SK-N-SH (cell line): ENCODE measurements at regions not wholly inside any gene's neighbourhood (a gene's known extent, or its start where the extent isn't known, plus 50 kb on each side); places are given as distances from the start of the nearest gene placed in this dataset.

Source experiments
- CTCF ChIA-PET: fragments of 300-600, 350-600 bp; formaldehyde crosslinking; extraction: SDS; loops from one replicate; lab custom pipeline; 2021; lab: Yijun Ruan, JAX
- POLR2A ChIA-PET: fragments of 350-600 bp; sonication (Branson Sonifier 250); formaldehyde crosslinking; extraction: SDS; loops from one replicate; lab custom pipeline; 2020; ENCODE audit warnings: antibody characterized with exemption, inconsistent platforms; lab: Yijun Ruan, JAX
- DNase-seq: peaks from one replicate; pipeline ENCODE4 v3.0.0; 2012
- H2AFZ ChIP-seq: fragments of 200-600 bp; sonication (generic); 2 replicates; pipeline ENCODE4 v1.8.1; 2016; ENCODE audit warnings: antibody characterized with exemption, mild to moderate bottlenecking, low read depth
- H3F3A ChIP-seq: fragments of 200-600 bp; sonication (generic); replicated peaks from 2 replicates; pipeline ENCODE3; 2016; ENCODE audit warnings: antibody characterized with exemption, mild to moderate bottlenecking; ENCODE audit not compliant: insufficient read depth
- H3K27ac ChIP-seq, 2 experiments: fragments of 200-500 bp in 1 of 2; fragments of 200-600 bp in 1 of 2; sonication (Bioruptor generic) in 1 of 2; sonication (generic), shearing (Covaris generic) in 1 of 2; 2 replicates each; pipeline versions ENCODE4 v1.5.1 to v1.6.1; 2014 to 2016; ENCODE audit warnings: low read depth in 2 of 2, inconsistent platforms in 1 of 2, low read length in 1 of 2, mild to moderate bottlenecking in 1 of 2, mixed read lengths in 1 of 2
- H3K27me3 ChIP-seq: fragments of 200-600 bp; sonication (generic), shearing (Covaris generic); 2 replicates; pipeline ENCODE4 v1.6.1; 2016; ENCODE audit warnings: mixed run types; ENCODE audit not compliant: insufficient read depth
- H3K36me3 ChIP-seq, 2 experiments: fragments of 200-500 bp in 1 of 2; fragments of 200-600 bp in 1 of 2; sonication (Bioruptor generic) in 1 of 2; sonication (generic) in 1 of 2; replicated peaks in 1 of 2; 2 replicates each; pipeline versions ENCODE3 to v1.5.1; 2014 to 2016; ENCODE audit warnings: low read length in 1 of 2, mild to moderate bottlenecking in 1 of 2; ENCODE audit not compliant: insufficient read depth in 2 of 2, control insufficient read depth in 1 of 2
- H3K4me1 ChIP-seq, 2 experiments: fragments of 200-500 bp in 1 of 2; fragments of 200-600 bp in 1 of 2; sonication (Bioruptor generic) in 1 of 2; sonication (generic), shearing (Covaris generic) in 1 of 2; 2 replicates each; pipeline versions ENCODE4 v1.5.1 to v1.6.1; 2014 to 2016; ENCODE audit warnings: low read depth in 1 of 2, low read length in 1 of 2, mixed run types in 1 of 2; ENCODE audit not compliant: insufficient read depth in 2 of 2, control insufficient read depth in 1 of 2
- H3K4me2 ChIP-seq: fragments of 200-600 bp; sonication (generic), shearing (Covaris generic); 2 replicates; pipeline ENCODE4 v1.6.1; 2017; ENCODE audit warnings: mixed run types
- H3K4me3 ChIP-seq, 2 experiments: fragments of 200-500 bp in 1 of 2; fragments of 200-600 bp in 1 of 2; sonication (Bioruptor generic) in 1 of 2; sonication (generic), shearing (Covaris generic) in 1 of 2; 2 replicates each; pipeline versions ENCODE4 v1.5.1 to v1.8.1; 2014 to 2016; ENCODE audit warnings: low read depth in 2 of 2, inconsistent platforms in 1 of 2, low read length in 1 of 2, mild to moderate bottlenecking in 1 of 2, mixed read lengths in 1 of 2, moderate library complexity in 1 of 2
- H3K79me2 ChIP-seq: fragments of 200-600 bp; sonication (generic); 2 replicates; pipeline ENCODE4 v1.8.1; 2017; ENCODE audit warnings: mild to moderate bottlenecking; ENCODE audit not compliant: insufficient read depth
- H3K9ac ChIP-seq: fragments of 200-600 bp; sonication (generic); 2 replicates; pipeline ENCODE4 v1.6.1; 2017; ENCODE audit warnings: mixed run types
- H3K9me2 ChIP-seq: fragments of 200-600 bp; sonication (generic); 2 replicates; pipeline ENCODE4 v1.6.1; 2017; ENCODE audit warnings: mixed run types
- H3K9me3 ChIP-seq: fragments of 200-600 bp; sonication (generic); 2 replicates; pipeline ENCODE4 v1.6.1; 2017; ENCODE audit warnings: mixed run types, mild to moderate bottlenecking, moderate library complexity
- H4K20me1 ChIP-seq: fragments of 200-600 bp; sonication (generic); 2 replicates; pipeline ENCODE4 v1.6.1; 2017; ENCODE audit warnings: mild to moderate bottlenecking, mixed run types; ENCODE audit not compliant: insufficient read depth
- CHD2 ChIP-seq: fragments of 150-350 bp; IDR thresholded peaks from 2 replicates; pipeline ENCODE4 v1.6.1; 2018; ENCODE audit warnings: low read length; ENCODE audit not compliant: partially characterized antibody
- CTCF ChIP-seq: fragments of 200-600 bp; sonication (generic); IDR thresholded peaks from 2 replicates; pipeline ENCODE4 v1.6.1; 2017; ENCODE audit warnings: antibody characterized with exemption, mild to moderate bottlenecking, moderate library complexity
- ELF1 ChIP-seq: IDR thresholded peaks from 2 replicates; pipeline ENCODE4 v1.4.0; 2012
- EP300 ChIP-seq, 2 experiments: IDR thresholded peaks; 2 replicates each; pipeline versions ENCODE4 v1.4.0 to v1.6.1; 2012; ENCODE audit warnings: borderline replicate concordance in 1 of 2, low read depth in 1 of 2, low read length in 1 of 2
- FOSL2 ChIP-seq: IDR thresholded peaks from 2 replicates; pipeline ENCODE4 v1.4.0; 2012; ENCODE audit warnings: low read depth, mild to moderate bottlenecking, moderate library complexity, borderline replicate concordance
- FOXM1 ChIP-seq: IDR thresholded peaks from 2 replicates; pipeline ENCODE4 v1.4.0; 2012; ENCODE audit warnings: low read depth, mild to moderate bottlenecking
- GABPA ChIP-seq: IDR thresholded peaks from 2 replicates; pipeline ENCODE4 v1.4.0; 2012; ENCODE audit warnings: low read depth, mild to moderate bottlenecking
- IRF3 ChIP-seq: fragments of 150-350 bp; IDR thresholded peaks from 2 replicates; pipeline ENCODE4 v1.6.1; 2016; ENCODE audit warnings: mild to moderate bottlenecking, low read depth, low read length
- JUND ChIP-seq: IDR thresholded peaks from 2 replicates; pipeline ENCODE4 v1.4.0; 2012
- MEF2A ChIP-seq: IDR thresholded peaks from 2 replicates; pipeline ENCODE4 v1.4.0; 2012; ENCODE audit warnings: low read depth, borderline replicate concordance
- MXI1 ChIP-seq: IDR thresholded peaks from 2 replicates; pipeline ENCODE4 v1.6.1; 2012; ENCODE audit warnings: mild to moderate bottlenecking, low read depth, low read length, improper control_type of control experiment
- PBX3 ChIP-seq: IDR thresholded peaks from 2 replicates; pipeline ENCODE4; 2012
- POLR2AphosphoS5 ChIP-seq: IDR thresholded peaks from 2 replicates; pipeline ENCODE4 v1.6.1; 2012; ENCODE audit warnings: low read depth, low read length
- RAD21 ChIP-seq: IDR thresholded peaks from 2 replicates; pipeline ENCODE4 v1.6.1; 2012; ENCODE audit warnings: mild to moderate bottlenecking, low read length
- RCOR1 ChIP-seq: fragments of 150-350 bp; IDR thresholded peaks from 2 replicates; pipeline ENCODE4 v1.6.1; 2017; ENCODE audit warnings: antibody characterized with exemption, low read length
- RXRA ChIP-seq: IDR thresholded peaks from 2 replicates; pipeline ENCODE4 v1.4.0; 2012; ENCODE audit warnings: low read depth, mild to moderate bottlenecking, borderline replicate concordance
- SIN3A ChIP-seq: IDR thresholded peaks from 2 replicates; pipeline ENCODE4 v1.6.1; 2012; ENCODE audit warnings: low read depth, mild to moderate bottlenecking, low read length, moderate library complexity, borderline replicate concordance
- SMC3 ChIP-seq: IDR thresholded peaks from 2 replicates; pipeline ENCODE4 v1.6.1; 2012; ENCODE audit warnings: low read depth, low read length, improper control_type of control experiment
- TAF1 ChIP-seq: IDR thresholded peaks from 2 replicates; pipeline ENCODE4 v1.6.1; 2012; ENCODE audit warnings: low read depth, mild to moderate bottlenecking, low read length, moderate library complexity, borderline replicate concordance
- TCF12 ChIP-seq: IDR thresholded peaks from 2 replicates; pipeline ENCODE4 v1.4.0; 2012
- TEAD4 ChIP-seq: IDR thresholded peaks from 2 replicates; pipeline ENCODE4 v1.4.0; 2012; ENCODE audit warnings: mild to moderate bottlenecking, borderline replicate concordance; ENCODE audit not compliant: insufficient read depth
- YY1 ChIP-seq: IDR thresholded peaks from 2 replicates; pipeline ENCODE4 v1.4.0; 2012; ENCODE audit warnings: low read depth, mild to moderate bottlenecking
- WGBS: methylation state at CpG from one replicate; pipeline ENCODE4 v1.1.6; 2017; ENCODE audit warnings: low lambda C conversion rate; 5-methylcytosine and 5-hydroxymethylcytosine counted together

- ChIA-PET CTCF (interaction anchor here (0.8 to 1.2 kb wide), 3 partner anchors 11 to 227 kb away, joined by 3 read pairs; no protein-coding TSS in a partner anchor), POLR2A (interaction anchor here (0.6 kb wide), 1 partner anchor 693 kb away, joined by 5 read pairs; no protein-coding TSS in a partner anchor)
- no peaks in the 10 kb centered on the region for H3K36me3 ChIP-seq
- no peak for DNase-seq
- no peaks in the 10 kb centered on the region for H3K79me2 ChIP-seq
- H2AFZ ChIP-seq, result no peak overlapping the region
- H3F3A ChIP-seq, result no peaks in the 10 kb centered on the region
- no peak overlapping the region for H3K4me2 ChIP-seq
- no peaks in the 10 kb centered on the region for H4K20me1 ChIP-seq
- H3K27ac ChIP-seq, result no peak overlapping the region
- peaks cover 0 to 29% of the 10 kb centered on the region in 2 experiments; a peak in 3 of 4 replicates for H3K4me1 ChIP-seq
- H3K9me3 ChIP-seq, result no peaks in the 10 kb centered on the region
- WGBS, result 67% methylated on average over 5 of the region's 12 CpGs
- H3K4me3 ChIP-seq, result no peak overlapping the region
- H3K27me3 ChIP-seq, result no peaks in the 10 kb centered on the region
- no peak overlapping the region for H3K9ac ChIP-seq
- H3K9me2 ChIP-seq, result no peaks in the 10 kb centered on the region
- no peak for TF ChIP-seq FOSL2
- no peak for TF ChIP-seq RXRA
- no peak for TF ChIP-seq YY1
- no peak for TF ChIP-seq JUND
- no peak for TF ChIP-seq CHD2
- no peak for TF ChIP-seq POLR2AphosphoS5
- no peak for TF ChIP-seq GABPA
- TF ChIP-seq MXI1, result no peak
- no peak for TF ChIP-seq CTCF
- TF ChIP-seq ELF1, result no peak
- no peak for TF ChIP-seq SIN3A
- TF ChIP-seq EP300 (IDR thresholded peaks at IDR 0.05; ENCODE audit: borderline replicate concordance in 1 of 2, low read depth in 1 of 2, low read length in 1 of 2), result no peak
- TF ChIP-seq RCOR1, result no peak
- no peak for TF ChIP-seq TEAD4
Measured at GRCh38 chr6:167698540-167698939, 128.2 kb upstream of the AFDN start.

- H3K9ac ChIP-seq, result no peak overlapping the region
- 63% methylated on average over 12 of the region's 21 CpGs for WGBS
- CTCF ChIA-PET, result interaction anchor here (0.8 to 1.0 kb wide), 2 partner anchors 9 to 12 kb away, joined by 3 to 6 read pairs; no protein-coding TSS in a partner anchor
- TF ChIP-seq SMC3 (no peak), CHD2 (no peak), TAF1 (no peak), CTCF (no peak), IRF3 (no peak), MEF2A (no peak), FOXM1 (no peak), RAD21 (no peak), PBX3 (no peak), TCF12 (no peak), RXRA (no peak), RCOR1 (no peak)
Measured at GRCh38 chr6:167699141-167699931, 127.4 kb upstream of the AFDN start.

More at GRCh38 chr6:167699141-167699931, 127.4 kb upstream of the AFDN start:
- no peaks in the 10 kb centered on the region for H3K9me3 ChIP-seq
- H2AFZ ChIP-seq, result no peak overlapping the region
- no peaks in the 10 kb centered on the region for H3F3A ChIP-seq
- no peaks in the 10 kb centered on the region for H3K79me2 ChIP-seq
- no peaks in the 10 kb centered on the region for H3K9me2 ChIP-seq
- no peaks in the 10 kb centered on the region for H3K27me3 ChIP-seq
- H3K27ac ChIP-seq, result no peak overlapping the region
- H3K4me1 ChIP-seq, result peaks cover 0 to 29% of the 10 kb centered on the region in 2 experiments; a peak in 3 of 4 replicates
- no peak overlapping the region for H3K4me2 ChIP-seq
- no peak for DNase-seq
- H3K36me3 ChIP-seq, result no peaks in the 10 kb centered on the region
- POLR2A ChIA-PET, result interaction anchor here (0.6 kb wide), 1 partner anchor 694 kb away, joined by 5 read pairs; no protein-coding TSS in a partner anchor
- no peak overlapping the region for H3K4me3 ChIP-seq
- H4K20me1 ChIP-seq, result no peaks in the 10 kb centered on the region
